Spleen (tissue), 11 donors: ENCODE measurements at regions not wholly inside any gene's neighbourhood (a gene's known extent, or its start where the extent isn't known, plus 50 kb on each side); places are given as distances from the start of the nearest gene placed in this dataset.

ENCODE experiments used
- DNase-seq: peaks from one replicate; pipeline ENCODE4 v3.0.0-alpha.2; 2020
- H3K27ac ChIP-seq, 8 donors: fragments of 200-600 bp; sonication (generic) in 7 of 8; 1 replicate in 4 of 8; 2 replicates in 4 of 8; pipeline versions ENCODE4 v1.5.0 to v1.8.0; 2016 to 2021; ENCODE audit warnings: inconsistent platforms in 4 of 8, mild to moderate bottlenecking in 4 of 8, moderate library complexity in 1 of 8
- H3K27me3 ChIP-seq, 7 donors: fragments of 200-600 bp; sonication (generic) in 6 of 7; replicated peaks in 1 of 7; 1 replicate in 4 of 7; 2 replicates in 3 of 7; pipeline versions ENCODE4 v1.5.0 to v1.8.0; 2016 to 2021; ENCODE audit warnings: inconsistent platforms in 3 of 7, mild to moderate bottlenecking in 1 of 7
- H3K36me3 ChIP-seq, 6 donors: fragments of 200-600 bp; sonication (generic) in 5 of 6; 1 replicate in 4 of 6; 2 replicates in 2 of 6; pipeline versions ENCODE4 v1.5.0 to v1.8.0; 2016 to 2021; ENCODE audit warnings: inconsistent platforms in 2 of 6
- H3K4me1 ChIP-seq, 6 donors: fragments of 200-600 bp; sonication (generic) in 5 of 6; 1 replicate in 3 of 6; 2 replicates in 3 of 6; pipeline versions ENCODE4 v1.5.0 to v1.8.0; 2016 to 2021; ENCODE audit warnings: inconsistent platforms in 3 of 6
- H3K4me3 ChIP-seq, 8 donors: fragments of 200-600 bp; sonication (generic) in 7 of 8; 1 replicate in 4 of 8; 2 replicates in 4 of 8; pipeline versions ENCODE4 v1.5.0 to v1.8.0; 2016 to 2021; ENCODE audit warnings: inconsistent platforms in 4 of 8, mild to moderate bottlenecking in 4 of 8, moderate library complexity in 2 of 8
- H3K9me3 ChIP-seq, 8 donors: fragments of 200-600 bp; sonication (generic) in 7 of 8; 1 replicate in 4 of 8; 2 replicates in 4 of 8; pipeline versions ENCODE4 v1.5.0 to v1.8.0; 2016 to 2021; ENCODE audit warnings: inconsistent platforms in 4 of 8
- CTCF ChIP-seq, 11 experiments: fragments of 200-600 bp in 7 of 11; fragments of 450-650 bp in 4 of 11; sonication (generic) in 4 of 11; IDR thresholded peaks in 8 of 11; conservative IDR thresholded peaks in 3 of 11; 1 replicate in 7 of 11; 2 replicates in 4 of 11; pipeline versions ENCODE4 v1.4.0 to v1.8.0; 2016 to 2021; ENCODE audit warnings: antibody characterized with exemption in 11 of 11, inconsistent platforms in 4 of 11, mild to moderate bottlenecking in 1 of 11
- POLR2A ChIP-seq, 3 donors: fragments of 450-650 bp; IDR thresholded peaks; one replicate each; pipeline ENCODE4 v1.5.1; 2017; ENCODE audit warnings: antibody characterized with exemption in 3 of 3, mild to moderate bottlenecking in 1 of 3
- POLR2AphosphoS5 ChIP-seq, 3 donors: sonication (generic); formaldehyde crosslinking; IDR thresholded peaks; one replicate each; pipeline ENCODE4 v1.5.1; 2017; ENCODE audit warnings: antibody characterized with exemption in 3 of 3
- WGBS, 5 donors: extraction: QIAGEN DNeasy Blood & Tissue Kit in 3 of 5; methylation state at CpG; one replicate each; pipeline versions ENCODE4 v1.1.5 to v1.1.7; 2013 to 2018; 5-methylcytosine and 5-hydroxymethylcytosine counted together
- intact Hi-C: fragments of 100-400 bp; cut with DNase I; formaldehyde crosslinking; loops from one replicate; pipeline ENCODE4 v1.15.0; 2023; ENCODE audit warnings: low total_unique reads
- donor health status: healthy with polysubstance abuse.
- donor health status: DM: no; HTN: no; CAD: no; lungs with moderate emphysema.
- donor health status: DM: no; HTN: no; CAD: no.
- donor health status: Bipolar disorder and iron deficiency.
- donor health status: healthy.
- donor health status: DM: no; HTN: no; CAD: no.
- donor health status: DM: yes; HTN: yes; CAD: no.

GRCh38 chr6:98759459-98759858 lies 74.9 kb upstream of the POU3F2 start:
- TF ChIP-seq POLR2A (IDR thresholded peaks at IDR 0.05): no peak
- TF ChIP-seq POLR2AphosphoS5 (IDR thresholded peaks at IDR 0.05): no peak
- Histone ChIP-seq H3K27me3 (no peaks in the 10 kb centered on the region), H3K4me1 (no peaks in the 10 kb centered on the region), H3K27ac (no peak overlapping the region), H3K4me3 (no peak overlapping the region), H3K9me3 (peaks cover 0 to 8% (median 0%) of the 10 kb centered on the region in 8 donors), H3K36me3 (no peaks in the 10 kb centered on the region)
- intact Hi-C loops: no loop called here
- no peak for DNase-seq

- peaks cover 0 to 8% (median 0%) of the 10 kb centered on the region in 8 donors for H3K9me3 ChIP-seq
- TF ChIP-seq POLR2AphosphoS5 (IDR thresholded peaks at IDR 0.05) (no peak), CTCF (IDR thresholded peaks at IDR 0.05 in 8 of 11, conservative IDR thresholded peaks at IDR 0.05 in 3 of 11) (no peak), POLR2A (IDR thresholded peaks at IDR 0.05) (no peak)
- DNase-seq: no peak
- H3K4me3 ChIP-seq: peak overlapping the region in 4 of 8 donors; percentile 5 to 60 (median 25)
- intact Hi-C loops: no loop called here
- H3K27me3 ChIP-seq: no peaks in the 10 kb centered on the region
- WGBS, 5 donors: 33 to 80% (median 45%) methylated on average over 1 of the region's 1 CpG
- H3K36me3 ChIP-seq: no peaks in the 10 kb centered on the region
- no peaks in the 10 kb centered on the region for H3K4me1 ChIP-seq
- no peak overlapping the region for H3K27ac ChIP-seq
These were observed 69.9 kb upstream of the POU3F2 start for GRCh38 chr6:98764373-98764911.

GRCh38 chr6:98769546-98769945 lies 64.8 kb upstream of the POU3F2 start:
- H3K4me1 ChIP-seq: no peaks in the 10 kb centered on the region
- H3K9me3 ChIP-seq: no peaks in the 10 kb centered on the region
- no peak overlapping the region for H3K4me3 ChIP-seq
- intact Hi-C loops: no loop called here
- TF ChIP-seq CTCF (IDR thresholded peaks at IDR 0.05 in 8 of 11, conservative IDR thresholded peaks at IDR 0.05 in 3 of 11): no peak
- TF ChIP-seq POLR2A (IDR thresholded peaks at IDR 0.05): no peak
- TF ChIP-seq POLR2AphosphoS5 (IDR thresholded peaks at IDR 0.05): no peak
- no peaks in the 10 kb centered on the region for H3K36me3 ChIP-seq
- no peak overlapping the region for H3K27ac ChIP-seq
- peaks cover 0 to 22% (median 0%) of the 10 kb centered on the region in 7 donors for H3K27me3 ChIP-seq
- DNase-seq: no peak
- WGBS, 5 donors: 86 to 96% (median 92%) methylated on average over 1 of the region's 1 CpG

- Histone ChIP-seq H3K4me3 (no peak overlapping the region), H3K9me3 (no peaks in the 10 kb centered on the region), H3K27me3 (peaks cover 0 to 39% (median 0%) of the 10 kb centered on the region in 7 donors), H3K27ac (no peak overlapping the region), H3K4me1 (no peaks in the 10 kb centered on the region), H3K36me3 (no peaks in the 10 kb centered on the region)
- 23 to 33% (median 27%) methylated on average over 2 of the region's 2 CpGs for WGBS, 5 donors
- DNase-seq: no peak
- TF ChIP-seq POLR2A (IDR thresholded peaks at IDR 0.05): no peak
- TF ChIP-seq POLR2AphosphoS5 (IDR thresholded peaks at IDR 0.05): no peak
- no peak for TF ChIP-seq CTCF (IDR thresholded peaks at IDR 0.05 in 8 of 11, conservative IDR thresholded peaks at IDR 0.05 in 3 of 11)
- intact Hi-C loops: no loop called here
These were observed 59.2 kb upstream of the POU3F2 start for GRCh38 chr6:98775205-98775604.

GRCh38 chr6:98777762-98778161 lies 56.6 kb upstream of the POU3F2 start:
- intact Hi-C loops: no loop called here
- peaks cover 0 to 31% (median 0%) of the 10 kb centered on the region in 7 donors for H3K27me3 ChIP-seq
- H3K36me3 ChIP-seq: no peaks in the 10 kb centered on the region
- no peak overlapping the region for H3K4me3 ChIP-seq
- DNase-seq: no peak
- no peaks in the 10 kb centered on the region for H3K9me3 ChIP-seq
- H3K27ac ChIP-seq: no peak overlapping the region
- TF ChIP-seq CTCF (IDR thresholded peaks at IDR 0.05 in 8 of 11, conservative IDR thresholded peaks at IDR 0.05 in 3 of 11): no peak
- WGBS, 5 donors: 66 to 81% (median 68%) methylated on average over 1 of the region's 1 CpG
- no peaks in the 10 kb centered on the region for H3K4me1 ChIP-seq
